GM12872 (cell line): ENCODE measurements at regions not wholly inside any gene's neighbourhood (a gene's known extent, or its start where the extent isn't known, plus 50 kb on each side); places are given as distances from the start of the nearest gene placed in this dataset.

Source experiments
- CTCF ChIP-seq: IDR thresholded peaks from 3 replicates; pipeline ENCODE4 v1.5.1; 2011; ENCODE audit warnings: low read depth, mild to moderate bottlenecking, low read length, moderate library complexity; ENCODE audit not compliant: insufficient read depth

GRCh38 chr7:13016036-13016581, 328.7 kb downstream of the ARL4A start:
- TF ChIP-seq CTCF, result no peak

DNA sequence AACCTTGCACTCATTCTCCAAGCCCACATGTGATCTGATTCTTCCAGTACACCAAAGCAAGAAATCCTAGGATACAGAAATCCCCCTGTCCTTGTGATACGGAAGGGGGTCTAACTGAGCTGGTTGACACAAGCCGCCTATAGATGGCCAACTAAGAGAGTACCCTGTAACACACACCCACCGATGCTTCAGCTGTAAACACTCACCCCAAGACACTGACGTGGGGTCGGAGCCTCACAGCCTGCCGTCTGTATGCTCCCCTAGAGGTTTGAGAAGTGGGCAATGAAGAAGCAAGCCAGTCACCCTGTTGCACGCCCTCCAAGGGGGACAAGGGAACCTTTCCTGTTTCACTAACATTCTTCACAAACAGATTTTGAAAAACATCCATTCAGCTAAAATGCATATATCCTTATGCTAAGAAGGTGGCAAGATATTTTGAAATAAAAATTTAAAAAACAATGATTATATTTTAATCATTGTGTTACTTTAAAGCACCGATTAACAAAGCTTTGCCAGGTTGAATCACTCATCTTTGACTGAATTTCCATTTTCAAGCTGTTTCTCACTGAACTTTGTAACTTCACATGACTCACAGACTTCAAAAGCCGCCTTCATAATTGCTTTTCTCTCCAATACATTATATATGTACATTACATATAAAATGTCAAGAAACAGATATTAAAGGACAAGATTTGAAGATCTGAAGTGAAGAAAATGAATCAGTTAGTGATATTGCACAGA, 329.3 kb downstream of the ARL4A start:
- TF ChIP-seq CTCF, result no peak

DNA sequence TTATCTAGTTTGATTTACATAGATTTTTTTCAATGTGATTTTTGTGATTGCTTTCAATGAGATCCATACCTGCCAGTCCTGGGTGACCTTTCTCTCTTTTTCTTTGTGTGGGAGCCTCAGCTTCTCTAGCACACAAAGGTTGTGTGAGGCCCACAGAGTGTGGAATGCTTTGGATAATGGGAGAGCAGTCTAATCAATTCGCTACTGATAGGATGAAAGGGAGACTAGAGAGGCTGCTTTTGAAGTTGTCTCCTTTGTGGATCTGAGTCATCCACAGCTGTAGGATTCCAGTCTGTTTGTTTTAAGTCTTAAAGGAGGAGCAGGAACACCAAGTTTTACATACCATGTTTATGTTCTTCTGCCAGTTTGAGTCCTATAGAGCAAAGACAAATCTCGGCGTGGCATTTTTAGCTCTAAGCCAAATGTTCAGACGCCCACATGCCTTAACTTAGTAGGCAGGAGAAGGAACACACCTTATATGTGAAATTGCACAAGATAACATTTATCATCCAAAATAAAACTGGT, 330.0 kb downstream of the ARL4A start:
- TF ChIP-seq CTCF, result no peak

GRCh38 chr7:13017881-13018280, 330.4 kb downstream of the ARL4A start:
- TF ChIP-seq CTCF, result no peak

GRCh38 chr7:13021566-13022300, 334.3 kb downstream of the ARL4A start:
- TF ChIP-seq CTCF, result no peak

- no peak for TF ChIP-seq CTCF
Measured at GRCh38 chr7:13024121-13024674, 336.8 kb downstream of the ARL4A start.

GRCh38 chr7:13027321-13027720, 339.9 kb downstream of the ARL4A start:
- TF ChIP-seq CTCF, result no peak
